Skin epidermis (tissue), 12 donors: ENCODE measurements at regions not wholly inside any gene's neighbourhood (a gene's known extent, or its start where the extent isn't known, plus 50 kb on each side); places are given as distances from the start of the nearest gene placed in this dataset.

ENCODE experiments used
- H3K27ac ChIP-seq, 21 experiments: fragments of 200-600 bp; sonication (generic) in 11 of 21; one replicate each; pipeline ENCODE4 v1.5.0; 2020; ENCODE audit warnings: mild to moderate bottlenecking in 3 of 21, inconsistent platforms in 2 of 21, moderate library complexity in 2 of 21
- H3K4me3 ChIP-seq, 7 experiments: fragments of 200-600 bp; sonication (generic) in 2 of 7; one replicate each; pipeline ENCODE4 v1.5.0; 2020; ENCODE audit warnings: inconsistent platforms in 2 of 7, mild to moderate bottlenecking in 2 of 7, moderate library complexity in 1 of 7

DNA sequence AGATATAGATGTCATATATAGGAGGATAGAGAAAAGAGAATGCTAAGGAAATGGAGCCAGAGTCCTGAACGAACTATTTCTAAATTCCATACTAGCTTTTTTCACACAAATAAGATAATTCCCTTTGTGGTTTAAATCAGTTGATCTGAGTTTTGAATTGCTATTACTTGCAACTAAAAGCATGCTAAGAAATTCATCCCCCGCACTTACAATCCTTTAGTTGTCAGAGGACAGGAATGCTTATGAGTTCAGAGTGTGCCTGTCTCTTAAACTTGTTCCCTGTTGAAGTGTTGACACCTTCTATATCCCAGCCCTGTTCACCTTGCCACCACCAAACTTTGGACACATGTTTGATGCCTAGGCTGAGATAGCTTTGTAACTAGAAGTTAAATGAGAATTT lies 406.2 kb downstream of the METTL15 start:
- H3K27ac ChIP-seq, result no peak overlapping the region
- H3K4me3 ChIP-seq, result no peak overlapping the region

DNA sequence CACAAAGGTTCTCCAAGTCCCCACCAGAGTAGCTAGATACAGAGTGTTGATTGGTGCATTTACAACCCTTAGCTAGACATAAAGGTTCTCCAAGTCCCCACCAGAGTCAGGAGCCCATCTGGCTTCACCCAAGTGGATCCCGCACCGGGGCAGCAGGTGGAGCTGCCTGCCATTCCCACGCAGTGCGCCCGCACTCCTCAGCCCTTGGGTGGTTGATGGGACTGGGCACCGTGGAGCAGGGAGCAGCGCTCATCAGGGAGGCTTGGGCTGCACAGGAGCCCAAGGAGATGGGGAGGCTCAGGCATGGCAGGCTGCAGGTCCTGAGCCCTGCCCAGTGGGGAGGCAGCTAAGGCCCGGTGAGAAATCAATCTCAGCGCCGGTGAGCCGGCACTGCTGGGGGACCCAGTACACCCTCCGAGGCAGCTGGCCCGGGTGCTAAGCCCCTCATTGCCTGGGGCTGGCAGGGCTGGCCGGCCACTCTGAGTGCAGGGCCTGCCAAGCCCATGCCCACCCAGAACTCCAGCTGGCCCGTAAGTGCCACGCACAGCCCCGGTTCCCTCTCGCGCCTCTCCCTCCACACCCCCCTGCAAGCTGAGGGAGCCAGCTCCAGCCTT lies 404.1 kb downstream of the METTL15 start:
- Histone ChIP-seq H3K27ac (no peak overlapping the region), H3K4me3 (no peak overlapping the region)

DNA sequence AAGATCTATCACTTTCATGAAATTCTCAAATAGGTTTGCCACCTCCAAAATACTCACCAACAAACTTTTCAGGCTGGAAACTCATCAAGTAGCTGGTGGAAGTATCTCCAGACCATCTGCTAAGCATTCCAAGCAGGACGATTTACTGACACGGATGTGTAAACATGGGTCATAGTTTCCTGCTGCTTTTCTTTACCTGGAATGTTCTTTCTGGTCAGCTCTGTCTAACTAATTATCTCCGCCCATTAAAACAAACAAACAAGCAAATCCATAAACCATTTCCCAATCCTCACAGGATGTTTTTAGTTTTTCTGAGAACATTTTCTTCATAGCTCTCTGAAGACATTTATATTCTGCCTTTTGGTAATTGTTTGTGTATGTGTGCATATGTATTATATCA lies 397.0 kb downstream of the METTL15 start:
- no peak overlapping the region for H3K4me3 ChIP-seq
- no peak overlapping the region for H3K27ac ChIP-seq

DNA sequence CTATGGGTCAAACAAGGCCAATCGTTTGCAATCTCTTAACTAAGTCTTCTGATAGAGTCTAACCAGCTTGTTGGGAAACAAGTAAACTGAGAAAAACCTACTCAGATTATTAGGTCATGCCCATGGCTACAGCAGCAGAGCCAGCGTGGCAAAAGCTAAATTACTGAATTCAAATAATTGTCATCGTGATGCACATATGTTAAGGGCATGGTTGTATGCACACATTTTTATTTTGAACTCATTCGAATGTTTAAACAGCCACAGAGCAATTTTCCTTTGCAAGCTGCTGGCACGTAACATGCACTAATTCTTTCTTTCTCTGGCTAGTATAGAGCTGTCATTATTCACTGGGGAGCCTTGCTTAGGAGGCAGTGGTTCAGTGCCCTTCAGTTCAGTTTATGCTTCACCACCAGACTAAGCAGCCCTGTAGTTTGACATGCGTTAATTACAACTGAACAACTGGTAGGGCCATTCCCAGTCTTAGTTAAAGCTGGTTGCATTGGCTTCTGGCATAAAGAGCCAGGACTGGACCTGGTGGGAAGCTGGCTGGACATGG lies 396.4 kb downstream of the METTL15 start:
- H3K27ac ChIP-seq, result no peak overlapping the region
- no peak overlapping the region for H3K4me3 ChIP-seq

DNA sequence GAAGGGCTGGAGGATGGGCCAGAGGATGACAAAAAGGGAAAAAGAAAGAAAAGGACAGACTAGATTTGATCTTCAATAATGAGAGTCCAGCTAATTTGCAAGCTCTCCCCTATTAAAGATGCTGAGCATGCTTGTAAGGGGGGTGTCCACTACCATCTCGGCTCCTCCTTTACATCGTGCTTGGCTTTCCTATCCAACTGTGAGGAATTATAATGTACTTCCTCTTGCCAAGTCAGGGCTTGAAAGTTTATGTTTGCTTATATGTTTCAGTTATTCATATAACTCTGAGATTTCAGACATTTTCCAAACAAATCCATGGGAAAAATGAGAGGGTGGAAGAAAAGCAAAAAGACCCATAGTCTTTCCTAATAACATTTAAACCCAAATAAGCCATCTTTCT lies 387.1 kb downstream of the METTL15 start:
- no peak overlapping the region for H3K27ac ChIP-seq
- no peak overlapping the region for H3K4me3 ChIP-seq

DNA sequence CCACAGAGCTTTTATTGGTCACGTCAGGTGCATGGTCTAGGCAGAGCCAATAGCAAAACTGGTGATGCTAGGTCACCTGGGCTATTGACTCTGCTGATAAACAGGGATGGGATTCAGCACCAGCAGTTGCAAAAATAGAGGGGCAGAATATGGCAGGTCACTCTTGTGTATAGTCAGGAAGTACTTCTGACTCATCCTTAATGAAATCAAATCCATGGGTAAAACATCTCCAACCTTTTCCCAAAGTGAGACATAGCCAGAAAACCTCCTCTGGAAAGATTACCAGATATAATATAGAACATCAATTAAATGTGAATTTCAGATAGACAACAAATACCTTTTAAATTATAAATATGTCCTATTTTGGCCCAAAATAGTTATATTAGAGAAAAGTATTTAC lies 383.2 kb downstream of the METTL15 start:
- Histone ChIP-seq H3K4me3 (no peak overlapping the region), H3K27ac (no peak overlapping the region)

DNA sequence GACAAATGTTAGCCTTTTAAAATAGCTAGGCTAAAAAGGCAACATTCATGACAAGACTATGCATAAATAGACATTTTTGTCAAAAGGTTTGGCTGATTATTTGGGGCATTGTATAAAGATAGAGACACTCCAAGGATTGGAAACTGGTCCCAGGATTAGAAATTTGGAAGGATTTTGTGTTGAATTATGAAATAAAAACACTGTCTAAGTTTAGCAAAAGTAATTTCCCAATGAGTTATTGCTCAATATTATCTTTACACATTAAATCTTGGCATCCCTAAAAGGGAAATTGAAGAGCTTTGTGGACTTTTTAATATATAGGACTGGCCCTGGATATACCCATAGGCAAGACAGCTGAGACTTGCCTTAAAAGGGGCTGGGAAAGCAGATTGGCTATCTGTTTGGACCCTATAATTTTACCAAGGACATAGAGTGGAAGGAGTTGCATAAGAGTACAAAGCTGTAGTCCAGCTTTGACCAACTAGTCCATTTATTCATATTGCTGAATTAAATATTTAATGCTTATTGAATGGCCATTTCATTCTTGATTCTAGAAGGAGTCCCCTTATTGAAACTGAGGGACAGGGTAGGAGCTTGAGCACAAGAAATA lies 382.7 kb downstream of the METTL15 start:
- no peak overlapping the region for H3K27ac ChIP-seq
- no peak overlapping the region for H3K4me3 ChIP-seq

DNA sequence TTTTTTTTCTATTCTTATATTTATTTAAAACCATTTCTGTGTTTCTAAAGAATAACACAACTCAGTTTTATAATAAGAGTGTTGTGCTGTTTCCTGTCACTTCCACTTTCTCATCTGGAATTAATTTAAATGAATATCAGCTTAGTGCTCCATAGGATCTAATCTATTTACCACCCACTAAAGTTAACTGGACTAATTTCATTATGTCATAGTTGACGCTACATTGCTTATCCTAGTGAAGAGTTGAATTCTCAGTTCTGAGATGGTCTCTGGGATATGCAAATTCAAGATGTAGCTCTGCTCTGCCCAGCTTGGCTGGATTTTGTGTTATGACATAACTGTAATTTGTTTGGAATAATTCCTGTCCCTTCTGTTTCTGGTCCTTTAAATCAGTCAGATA lies 380.1 kb downstream of the METTL15 start:
- Histone ChIP-seq H3K4me3 (no peak overlapping the region), H3K27ac (no peak overlapping the region)

DNA sequence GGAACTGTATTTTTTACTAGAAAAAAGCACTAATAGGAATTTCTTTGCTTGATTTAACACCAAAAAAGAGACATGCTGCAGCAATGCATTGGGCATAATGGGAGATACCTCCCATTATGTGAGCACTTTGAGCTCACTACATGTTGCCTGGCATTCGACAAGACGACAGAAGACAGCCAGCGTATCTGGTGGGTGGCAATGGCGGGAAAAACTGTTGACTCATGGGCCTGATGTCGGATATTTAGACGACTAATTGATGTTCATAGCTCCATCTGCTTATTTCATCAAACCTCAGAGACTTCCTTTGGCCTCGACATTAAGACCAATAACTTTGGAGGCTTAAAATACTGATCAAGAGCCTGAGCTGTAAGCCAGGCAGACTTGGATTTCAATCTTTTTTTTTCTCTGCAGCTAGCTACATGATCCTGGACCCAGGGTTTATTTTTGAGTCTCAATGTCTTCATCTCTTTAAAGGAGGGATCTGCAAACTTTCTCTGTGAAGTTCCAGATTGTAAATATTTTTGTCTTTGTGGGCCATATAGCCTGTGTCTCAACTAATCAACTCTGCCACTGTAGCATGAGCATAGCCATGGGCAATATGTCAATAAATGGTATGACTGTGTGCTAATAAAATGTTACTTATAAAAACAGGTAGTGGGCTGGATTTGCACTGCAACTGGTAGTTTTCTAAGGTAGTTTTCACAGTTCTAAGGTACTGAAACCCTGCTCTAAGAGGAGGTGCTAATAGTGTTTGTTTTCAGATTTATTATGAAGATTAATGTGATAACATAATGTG lies 375.1 kb downstream of the METTL15 start:
- Histone ChIP-seq H3K4me3 (no peak overlapping the region), H3K27ac (no peak overlapping the region)

DNA sequence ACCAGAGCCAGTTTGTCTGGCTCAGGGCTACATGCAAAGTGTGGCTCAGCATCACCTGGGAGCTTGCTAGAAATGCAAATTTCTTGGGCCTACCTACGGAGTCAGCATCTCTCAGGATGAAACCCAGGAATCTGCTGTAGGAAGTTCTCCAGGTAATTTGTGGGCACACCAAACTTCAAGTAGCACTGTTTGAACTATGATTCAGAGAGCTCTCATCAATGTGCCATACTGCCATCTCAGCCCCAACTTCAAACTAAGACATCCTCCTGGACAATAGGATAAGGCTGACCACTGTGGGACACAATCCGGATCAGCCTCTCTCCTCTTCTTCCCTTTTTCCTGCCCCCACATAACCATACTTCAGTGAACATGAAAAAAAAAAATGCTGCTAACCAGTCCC lies 374.5 kb downstream of the METTL15 start:
- H3K4me3 ChIP-seq, result no peak overlapping the region
- H3K27ac ChIP-seq, result no peak overlapping the region

DNA sequence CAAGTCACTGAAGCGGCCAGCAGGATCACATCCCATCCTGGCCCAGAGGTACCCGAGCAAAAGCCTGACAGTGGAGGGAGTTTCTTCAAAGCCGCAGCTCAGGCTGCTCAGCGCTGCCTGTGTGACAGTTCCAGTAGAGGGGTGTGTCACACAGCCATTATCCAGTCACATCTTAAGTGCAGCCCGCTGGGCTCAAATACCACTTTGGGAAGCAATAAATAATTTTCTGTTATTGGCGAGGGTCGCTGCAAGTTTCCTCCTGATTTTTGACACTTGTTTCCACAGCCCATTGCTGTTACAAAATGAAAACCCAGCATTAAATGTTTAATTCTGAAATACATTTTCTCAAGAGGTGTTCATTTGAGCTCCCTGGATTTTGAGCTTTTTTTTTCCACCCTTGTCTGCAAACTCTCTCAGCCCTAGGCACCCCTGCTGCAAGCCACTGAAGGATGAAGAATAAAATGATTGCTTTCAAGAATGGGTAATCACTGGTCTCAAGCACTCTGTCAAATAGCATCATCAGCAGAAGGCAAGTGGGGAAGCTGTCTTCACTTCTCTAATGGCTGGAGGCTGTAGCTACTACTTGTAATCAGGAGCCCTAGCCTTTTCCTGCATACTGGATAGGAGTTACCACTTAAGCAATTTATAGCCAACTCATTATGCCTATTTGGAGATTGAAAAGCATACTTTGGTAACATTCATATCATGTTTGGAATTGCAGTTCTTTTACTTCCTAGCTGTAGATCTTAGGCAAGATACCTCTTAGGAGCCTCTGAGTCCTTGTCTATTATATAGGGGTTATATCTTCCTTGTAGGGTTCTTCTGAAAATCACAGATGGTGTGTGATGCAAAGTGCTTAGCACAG lies 373.7 kb downstream of the METTL15 start:
- no peak overlapping the region for H3K4me3 ChIP-seq
- H3K27ac ChIP-seq, result no peak overlapping the region

DNA sequence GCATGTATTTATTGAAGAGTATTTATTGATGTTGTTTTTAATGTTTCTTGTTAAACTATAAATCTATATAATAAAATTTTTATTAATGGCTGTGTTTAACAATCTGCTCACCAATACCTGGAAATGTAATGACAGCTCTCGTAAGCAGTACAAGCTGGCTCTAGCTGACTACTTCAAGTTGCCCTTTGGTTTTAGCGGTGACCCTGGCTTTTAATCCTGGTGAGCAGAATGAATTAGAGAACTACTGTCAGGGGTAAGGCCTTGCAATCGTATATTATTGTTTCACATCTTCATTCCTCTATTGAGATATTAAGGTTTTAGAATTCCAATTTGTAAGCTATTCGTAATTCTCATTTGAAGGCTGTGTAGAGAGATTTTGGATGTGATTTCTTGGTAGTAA lies 372.2 kb downstream of the METTL15 start:
- H3K4me3 ChIP-seq, result no peak overlapping the region
- H3K27ac ChIP-seq, result no peak overlapping the region

DNA sequence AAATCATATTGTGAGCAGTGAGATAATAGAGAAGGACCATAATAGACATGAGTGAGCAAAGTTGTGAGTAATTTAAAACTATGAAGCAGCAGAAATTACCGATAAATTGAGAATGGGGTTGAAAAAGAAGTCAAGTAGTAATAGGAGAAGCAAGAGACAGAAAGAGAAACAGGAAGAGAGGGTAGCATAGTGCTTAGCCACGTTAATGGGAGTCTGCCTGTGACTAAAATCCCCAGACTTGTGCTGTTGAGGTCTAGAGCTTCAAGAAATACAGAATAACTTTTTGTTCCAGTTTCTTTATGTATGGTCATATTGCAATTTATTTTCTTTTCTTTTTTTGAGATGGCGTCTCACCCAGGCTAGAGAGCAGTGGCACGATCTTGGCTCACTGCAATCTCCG lies 368.7 kb downstream of the METTL15 start:
- Histone ChIP-seq H3K4me3 (no peak overlapping the region), H3K27ac (no peak overlapping the region)

DNA sequence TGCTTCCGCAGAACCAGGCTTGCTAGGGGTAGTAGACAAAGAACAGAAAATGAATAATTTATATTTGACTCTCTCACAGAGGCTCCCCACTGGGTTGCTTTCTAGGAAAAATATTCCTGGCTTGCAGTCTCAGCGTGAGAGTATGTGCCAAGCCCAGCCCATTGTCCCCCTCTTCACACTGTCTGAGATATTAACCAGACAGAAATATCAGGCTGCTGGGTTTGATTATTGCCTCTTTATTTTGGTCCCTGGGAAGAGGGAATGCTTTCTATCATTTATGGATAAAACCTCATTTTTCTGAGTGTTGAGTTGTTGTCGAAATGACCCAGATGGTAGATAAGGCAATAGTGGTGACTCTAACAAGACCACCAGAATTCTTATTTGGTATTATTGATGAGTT lies 367.9 kb downstream of the METTL15 start:
- no peak overlapping the region for H3K4me3 ChIP-seq
- H3K27ac ChIP-seq, result no peak overlapping the region

DNA sequence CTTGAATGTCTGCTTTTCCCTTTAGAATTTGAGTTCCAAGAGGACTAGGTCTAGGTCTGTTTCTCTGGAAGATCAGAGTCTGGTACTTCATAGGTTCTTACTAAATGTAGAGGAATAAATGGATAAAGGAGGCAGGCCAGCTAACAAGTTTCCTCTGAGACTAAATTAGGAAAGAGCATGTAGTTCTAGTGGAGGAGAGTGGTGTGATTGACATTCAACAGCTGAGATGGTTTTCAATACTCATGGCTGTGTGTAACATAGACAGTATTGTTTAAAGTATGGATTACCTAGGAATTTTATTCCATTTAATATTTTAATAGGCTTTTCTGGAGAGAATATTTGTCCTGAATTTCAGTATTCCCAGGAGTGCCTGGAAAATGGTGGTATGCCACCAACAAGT lies 364.7 kb downstream of the METTL15 start:
- H3K4me3 ChIP-seq, result no peak overlapping the region
- no peak overlapping the region for H3K27ac ChIP-seq

DNA sequence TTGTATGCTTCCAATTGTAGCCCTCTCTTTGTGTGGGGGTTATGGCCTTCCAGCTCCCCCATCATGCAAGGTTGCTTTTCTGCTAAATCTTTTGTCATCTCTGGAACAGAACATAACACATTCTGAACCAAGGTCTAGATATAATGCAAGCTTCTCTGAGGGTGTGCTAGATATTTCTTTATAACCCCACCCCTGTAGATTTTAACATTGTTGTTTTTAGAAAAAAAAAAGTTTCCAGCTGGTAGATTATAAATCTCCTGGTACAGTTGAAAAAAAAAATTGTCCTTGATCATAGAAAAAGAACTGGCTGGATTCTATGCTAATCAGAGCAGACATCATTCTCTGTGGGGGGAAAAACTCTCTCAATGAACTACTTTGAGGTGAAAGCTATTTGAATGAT lies 363.3 kb downstream of the METTL15 start:
- H3K4me3 ChIP-seq, result no peak overlapping the region
- no peak overlapping the region for H3K27ac ChIP-seq

DNA sequence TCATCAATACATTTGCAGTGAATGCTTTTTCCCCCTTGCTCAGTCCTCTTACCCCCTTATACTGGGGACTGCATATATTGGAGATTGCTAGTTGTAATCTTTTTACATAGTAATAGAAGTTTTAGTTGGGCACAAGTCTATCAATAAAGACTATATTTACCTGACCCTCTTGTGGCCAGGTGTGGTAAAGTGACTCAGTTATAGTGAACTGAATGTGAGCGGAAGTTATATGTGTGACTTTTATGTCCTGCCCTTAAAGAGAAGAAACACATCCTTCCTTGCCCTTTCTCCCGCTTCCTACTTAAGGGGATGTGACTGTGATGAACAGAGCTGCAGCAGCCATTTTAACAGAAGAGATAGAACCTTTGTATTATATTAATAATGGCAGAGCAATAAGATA lies 362.0 kb downstream of the METTL15 start:
- Histone ChIP-seq H3K4me3 (no peak overlapping the region), H3K27ac (no peak overlapping the region)

DNA sequence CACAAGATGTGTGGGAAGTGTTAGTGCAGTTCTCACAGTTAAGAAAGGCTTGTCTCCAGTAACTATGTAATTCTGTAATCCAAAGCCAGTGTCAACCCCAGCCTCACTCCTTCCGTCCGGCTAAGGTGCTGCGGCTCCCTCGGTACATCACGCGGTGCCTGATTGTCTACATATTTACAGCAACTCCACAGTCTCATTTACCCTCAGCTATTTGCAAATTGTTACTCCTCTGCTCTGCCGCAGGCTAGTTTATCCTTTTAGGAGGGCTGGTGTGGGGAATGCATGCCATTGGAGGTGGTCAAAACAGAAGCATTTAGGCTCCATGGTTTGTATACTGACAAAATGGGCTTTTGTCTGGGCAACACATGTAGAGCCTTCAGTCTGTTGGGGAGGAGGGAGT lies 358.3 kb downstream of the METTL15 start:
- Histone ChIP-seq H3K27ac (no peak overlapping the region), H3K4me3 (no peak overlapping the region)

DNA sequence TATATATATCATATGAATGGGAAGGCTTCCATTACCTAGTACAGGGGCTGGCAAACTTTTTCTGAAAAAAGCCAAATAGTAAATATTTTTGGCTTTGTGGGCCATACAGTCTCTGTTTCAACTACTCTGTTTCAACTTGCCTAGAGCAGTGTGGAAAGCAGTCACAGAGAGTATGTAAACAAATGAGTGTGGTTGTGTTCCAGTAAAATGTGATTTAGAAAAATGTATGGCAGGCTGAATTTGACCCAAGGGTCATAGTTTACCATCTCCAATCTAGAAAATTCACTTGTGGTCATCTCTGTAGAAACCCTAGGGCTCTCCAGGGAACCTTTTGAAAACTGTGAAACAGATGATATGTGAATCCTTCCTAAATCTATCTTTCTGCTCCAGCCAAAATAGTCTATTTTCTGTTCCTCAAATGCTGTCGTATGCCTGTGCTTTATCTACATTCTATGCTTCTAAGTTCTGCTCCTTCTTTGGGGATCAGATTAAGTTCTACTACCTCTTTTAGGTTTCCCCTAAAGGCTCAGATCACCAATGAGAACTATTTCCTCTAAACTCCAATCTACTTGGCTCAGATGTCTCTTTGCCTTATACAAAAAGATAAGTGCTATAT lies 356.2 kb downstream of the METTL15 start:
- H3K27ac ChIP-seq, result no peak overlapping the region
- H3K4me3 ChIP-seq, result no peak overlapping the region

DNA sequence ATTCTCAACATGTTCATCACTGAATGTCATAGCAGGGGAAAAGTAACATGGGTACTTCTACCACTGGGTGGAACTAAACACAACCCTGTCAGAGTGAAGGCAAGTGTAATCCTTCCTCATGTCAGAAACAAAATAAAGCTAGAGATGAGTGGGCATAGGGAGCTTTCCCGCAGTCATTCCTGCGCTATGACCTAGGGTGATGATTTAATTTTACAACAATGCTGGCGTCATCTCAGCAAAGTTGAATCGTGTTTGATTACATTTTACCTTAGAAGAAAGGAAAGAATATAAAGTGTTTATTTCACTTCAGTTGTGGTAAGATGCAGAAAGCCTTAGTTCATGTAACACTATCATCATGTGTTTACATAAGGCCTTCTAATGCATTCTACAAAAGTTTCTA lies 355.6 kb downstream of the METTL15 start:
- no peak overlapping the region for H3K4me3 ChIP-seq
- H3K27ac ChIP-seq, result no peak overlapping the region
